HL-60 (cell line): ENCODE measurements at regions not wholly inside any gene's neighbourhood (a gene's known extent, or its start where the extent isn't known, plus 50 kb on each side); places are given as distances from the start of the nearest gene placed in this dataset.

Source experiments
- DNase-seq, 2 experiments: peaks; one replicate each; pipeline ENCODE4 v3.0.0-alpha.2; 2010 to 2020; ENCODE audit warnings: low read depth in 1 of 2, low spot score in 1 of 2
- H3K27ac ChIP-seq: fragments of 250-450 bp; sonication (Bioruptor Pico); replicated peaks from 2 replicates; pipeline ENCODE4 v1.5.1; 2020; ENCODE audit warnings: mild to moderate bottlenecking, moderate library complexity
- H3K27me3 ChIP-seq: fragments of 250-450 bp; sonication (Bioruptor Pico); 2 replicates; pipeline ENCODE4 v1.5.1; 2021; ENCODE audit warnings: mild to moderate bottlenecking, moderate library complexity; ENCODE audit not compliant: insufficient read depth, poor library complexity, severe bottlenecking
- H3K4me3 ChIP-seq: replicated peaks from 2 replicates; pipeline ENCODE4 v1.5.1; 2011; ENCODE audit warnings: mild to moderate bottlenecking, control low read depth, low read length; ENCODE audit not compliant: insufficient read depth
- CTCF ChIP-seq: IDR thresholded peaks from one replicate; pipeline ENCODE4 v1.5.1; 2011; ENCODE audit warnings: low read length, control low read depth, inconsistent platforms; ENCODE audit not compliant: insufficient read depth
- GABPA ChIP-seq: IDR thresholded peaks from 2 replicates; pipeline ENCODE4 v1.6.1; 2012; ENCODE audit warnings: low read depth
- POLR2AphosphoS5 ChIP-seq: IDR thresholded peaks from 2 replicates; pipeline ENCODE4 v1.6.1; 2012; ENCODE audit warnings: low read depth
- SPI1 ChIP-seq: IDR thresholded peaks from 2 replicates; pipeline ENCODE4 v1.6.1; 2012; ENCODE audit warnings: low read depth, mild to moderate bottlenecking, borderline replicate concordance
- TF ChIP-seq, protein P1 (sequence below): IDR thresholded peaks from 2 replicates; pipeline ENCODE4 v1.6.1; 2012; ENCODE audit warnings: low read depth; ENCODE audit not compliant: insufficient replicate concordance

GRCh38 chr2:10186868-10187535 lies 64.5 kb downstream of the RRM2 start:
- TF ChIP-seq POLR2AphosphoS5 = no peak
- no peak for TF ChIP-seq SPI1

GRCh38 chr2:10187661-10188060 lies 65.1 kb downstream of the RRM2 start:
- DNase-seq = no peak
- no peak overlapping the region for H3K4me3 ChIP-seq
- H3K27me3 ChIP-seq = no peaks in the 10 kb centered on the region
- no peak overlapping the region for H3K27ac ChIP-seq
- TF ChIP-seq, protein P1, sequence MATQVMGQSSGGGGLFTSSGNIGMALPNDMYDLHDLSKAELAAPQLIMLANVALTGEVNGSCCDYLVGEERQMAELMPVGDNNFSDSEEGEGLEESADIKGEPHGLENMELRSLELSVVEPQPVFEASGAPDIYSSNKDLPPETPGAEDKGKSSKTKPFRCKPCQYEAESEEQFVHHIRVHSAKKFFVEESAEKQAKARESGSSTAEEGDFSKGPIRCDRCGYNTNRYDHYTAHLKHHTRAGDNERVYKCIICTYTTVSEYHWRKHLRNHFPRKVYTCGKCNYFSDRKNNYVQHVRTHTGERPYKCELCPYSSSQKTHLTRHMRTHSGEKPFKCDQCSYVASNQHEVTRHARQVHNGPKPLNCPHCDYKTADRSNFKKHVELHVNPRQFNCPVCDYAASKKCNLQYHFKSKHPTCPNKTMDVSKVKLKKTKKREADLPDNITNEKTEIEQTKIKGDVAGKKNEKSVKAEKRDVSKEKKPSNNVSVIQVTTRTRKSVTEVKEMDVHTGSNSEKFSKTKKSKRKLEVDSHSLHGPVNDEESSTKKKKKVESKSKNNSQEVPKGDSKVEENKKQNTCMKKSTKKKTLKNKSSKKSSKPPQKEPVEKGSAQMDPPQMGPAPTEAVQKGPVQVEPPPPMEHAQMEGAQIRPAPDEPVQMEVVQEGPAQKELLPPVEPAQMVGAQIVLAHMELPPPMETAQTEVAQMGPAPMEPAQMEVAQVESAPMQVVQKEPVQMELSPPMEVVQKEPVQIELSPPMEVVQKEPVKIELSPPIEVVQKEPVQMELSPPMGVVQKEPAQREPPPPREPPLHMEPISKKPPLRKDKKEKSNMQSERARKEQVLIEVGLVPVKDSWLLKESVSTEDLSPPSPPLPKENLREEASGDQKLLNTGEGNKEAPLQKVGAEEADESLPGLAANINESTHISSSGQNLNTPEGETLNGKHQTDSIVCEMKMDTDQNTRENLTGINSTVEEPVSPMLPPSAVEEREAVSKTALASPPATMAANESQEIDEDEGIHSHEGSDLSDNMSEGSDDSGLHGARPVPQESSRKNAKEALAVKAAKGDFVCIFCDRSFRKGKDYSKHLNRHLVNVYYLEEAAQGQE = no peak
- TF ChIP-seq CTCF = no peak
- no peak for TF ChIP-seq GABPA
- TF ChIP-seq POLR2AphosphoS5 = no peak
- TF ChIP-seq SPI1 = no peak

More at GRCh38 chr2:10186868-10187535, 64.5 kb downstream of the RRM2 start:
- H3K27ac ChIP-seq = no peak overlapping the region
- H3K4me3 ChIP-seq = no peak overlapping the region
- no peaks in the 10 kb centered on the region for H3K27me3 ChIP-seq
- DNase-seq = no peak

GRCh38 chr2:10188211-10188610 lies 65.7 kb downstream of the RRM2 start:
- Histone ChIP-seq H3K4me3 (no peak overlapping the region), H3K27me3 (no peaks in the 10 kb centered on the region), H3K27ac (no peak overlapping the region)
- no peak for DNase-seq
- TF ChIP-seq GABPA (no peak), POLR2AphosphoS5 (no peak), SPI1 (no peak), CTCF (no peak)
- TF ChIP-seq, protein P1 = no peak

DNA sequence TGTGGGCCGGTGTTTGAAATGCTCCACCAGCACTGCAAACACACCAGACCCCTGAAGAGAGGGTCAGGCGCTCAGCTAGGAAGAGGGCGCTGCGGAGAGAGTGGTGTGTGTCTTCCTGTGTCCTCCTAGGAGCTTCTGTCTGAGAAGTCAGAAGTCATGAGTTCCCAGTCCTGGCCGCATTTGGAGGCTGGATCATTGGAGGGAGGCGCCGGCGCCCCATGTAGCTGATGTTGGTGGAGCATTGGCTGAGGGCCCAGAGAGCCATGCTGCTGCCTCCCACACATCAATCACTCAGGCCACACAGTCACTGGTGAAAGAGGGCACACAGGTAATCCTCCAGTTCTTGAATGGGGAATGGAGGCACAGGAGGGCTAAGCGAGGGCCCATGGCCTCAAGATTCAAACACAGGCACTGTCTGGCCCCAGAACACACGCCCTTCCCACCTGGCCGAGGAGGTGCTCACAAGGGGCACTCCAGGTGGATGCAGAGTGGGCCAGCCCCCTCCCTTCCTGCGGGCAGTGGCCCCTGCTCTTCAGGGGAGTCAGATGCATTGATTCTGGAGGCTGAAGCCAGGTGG lies 66.3 kb downstream of the RRM2 start:
- no peak overlapping the region for H3K27ac ChIP-seq
- no peak for TF ChIP-seq GABPA
- no peak for TF ChIP-seq CTCF
- TF ChIP-seq, protein P1 = no peak
- TF ChIP-seq POLR2AphosphoS5 = no peak
- TF ChIP-seq SPI1 = no peak
- H3K27me3 ChIP-seq = no peaks in the 10 kb centered on the region
- DNase-seq = no peak
- no peak overlapping the region for H3K4me3 ChIP-seq
